Stomach (tissue), 4 donors: ENCODE measurements at regions not wholly inside any gene's neighbourhood (a gene's known extent, or its start where the extent isn't known, plus 50 kb on each side); places are given as distances from the start of the nearest gene placed in this dataset.

ENCODE experiments used
- EP300 ChIP-seq: sonication (generic); formaldehyde crosslinking; IDR thresholded peaks from one replicate; pipeline ENCODE4 v1.6.1; 2017; ENCODE audit warnings: antibody characterized with exemption
- POLR2A ChIP-seq, 4 donors: fragments of 450-650 bp; IDR thresholded peaks; one replicate each; pipeline ENCODE4 v1.6.1; 2016; ENCODE audit warnings: antibody characterized with exemption in 4 of 4, control low read depth in 2 of 4, mild to moderate bottlenecking in 1 of 4, moderate library complexity in 1 of 4
- POLR2AphosphoS5 ChIP-seq, 3 donors: sonication (generic); formaldehyde crosslinking; IDR thresholded peaks; one replicate each; pipeline ENCODE4 v1.6.1; 2016; ENCODE audit warnings: antibody characterized with exemption in 3 of 3
- TF ChIP-seq, protein P1 (sequence below), 7 experiments: fragments of 450-650 bp in 4 of 7; fragments of 200-600 bp in 3 of 7; sonication (generic) in 3 of 7; IDR thresholded peaks; one replicate each; pipeline ENCODE4 v1.5.1; 2016 to 2019; ENCODE audit warnings: antibody characterized with exemption in 7 of 7, control low read depth in 2 of 7, mild to moderate bottlenecking in 1 of 7

DNA sequence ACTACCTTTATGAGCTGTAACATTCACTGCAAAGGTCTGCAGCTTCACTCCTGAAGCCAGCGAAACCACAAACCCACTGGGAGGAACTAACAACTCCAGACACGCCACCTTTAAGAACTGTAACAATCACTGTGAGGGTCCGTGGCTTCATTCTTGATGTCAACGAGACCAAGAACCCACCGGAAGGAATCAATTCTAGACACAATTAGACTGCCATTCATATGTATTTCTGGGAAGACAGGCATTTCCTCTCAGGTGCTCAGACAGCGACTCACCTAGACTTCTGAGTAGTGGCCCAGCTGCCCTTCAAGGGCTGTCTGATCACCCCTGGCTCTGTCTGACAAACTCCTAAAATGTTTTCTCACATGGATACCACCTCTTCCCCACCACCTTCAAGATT lies 506.8 kb downstream of the PDCD6IP start:
- TF ChIP-seq, protein P1, sequence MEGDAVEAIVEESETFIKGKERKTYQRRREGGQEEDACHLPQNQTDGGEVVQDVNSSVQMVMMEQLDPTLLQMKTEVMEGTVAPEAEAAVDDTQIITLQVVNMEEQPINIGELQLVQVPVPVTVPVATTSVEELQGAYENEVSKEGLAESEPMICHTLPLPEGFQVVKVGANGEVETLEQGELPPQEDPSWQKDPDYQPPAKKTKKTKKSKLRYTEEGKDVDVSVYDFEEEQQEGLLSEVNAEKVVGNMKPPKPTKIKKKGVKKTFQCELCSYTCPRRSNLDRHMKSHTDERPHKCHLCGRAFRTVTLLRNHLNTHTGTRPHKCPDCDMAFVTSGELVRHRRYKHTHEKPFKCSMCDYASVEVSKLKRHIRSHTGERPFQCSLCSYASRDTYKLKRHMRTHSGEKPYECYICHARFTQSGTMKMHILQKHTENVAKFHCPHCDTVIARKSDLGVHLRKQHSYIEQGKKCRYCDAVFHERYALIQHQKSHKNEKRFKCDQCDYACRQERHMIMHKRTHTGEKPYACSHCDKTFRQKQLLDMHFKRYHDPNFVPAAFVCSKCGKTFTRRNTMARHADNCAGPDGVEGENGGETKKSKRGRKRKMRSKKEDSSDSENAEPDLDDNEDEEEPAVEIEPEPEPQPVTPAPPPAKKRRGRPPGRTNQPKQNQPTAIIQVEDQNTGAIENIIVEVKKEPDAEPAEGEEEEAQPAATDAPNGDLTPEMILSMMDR (IDR thresholded peaks at IDR 0.05), result no peak
- TF ChIP-seq POLR2AphosphoS5 (IDR thresholded peaks at IDR 0.05) (no peak), POLR2A (IDR thresholded peaks at IDR 0.05) (no peak), EP300 (no peak)
